LNCAP (cell line): ENCODE measurements at regions not wholly inside any gene's neighbourhood (a gene's known extent, or its start where the extent isn't known, plus 50 kb on each side); places are given as distances from the start of the nearest gene placed in this dataset.

Experiments used
- CTCF ChIP-seq: fragments of 450-650 bp; IDR thresholded peaks from 2 replicates; pipeline ENCODE4 v1.5.1; 2017; ENCODE audit warnings: mild to moderate bottlenecking

DNA sequence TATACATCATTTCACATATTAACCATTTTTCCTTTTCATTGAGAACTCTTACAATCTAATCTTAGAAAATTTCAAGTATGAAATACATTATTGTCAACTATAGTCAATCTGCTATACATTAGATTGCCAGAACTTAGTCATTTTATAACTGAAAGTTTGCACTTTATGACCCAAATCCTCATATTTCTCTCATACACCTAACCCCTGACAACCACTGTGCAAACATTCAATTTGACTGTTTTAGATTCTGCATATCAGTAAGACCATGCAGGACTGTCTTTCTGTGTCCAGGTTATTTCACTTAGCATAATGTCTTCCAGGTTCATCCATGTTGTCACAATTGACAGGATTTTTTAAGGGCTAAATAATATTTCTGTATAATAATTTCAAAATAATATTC is 1299.0 kb upstream of the B3GALT2 start:
- no peak for TF ChIP-seq CTCF

- TF ChIP-seq CTCF, result no peak
These were observed 1292.3 kb upstream of the B3GALT2 start for GRCh38 chr1:194478731-194479130.

GRCh38 chr1:194477908-194478307 is 1291.5 kb upstream of the B3GALT2 start:
- no peak for TF ChIP-seq CTCF

DNA sequence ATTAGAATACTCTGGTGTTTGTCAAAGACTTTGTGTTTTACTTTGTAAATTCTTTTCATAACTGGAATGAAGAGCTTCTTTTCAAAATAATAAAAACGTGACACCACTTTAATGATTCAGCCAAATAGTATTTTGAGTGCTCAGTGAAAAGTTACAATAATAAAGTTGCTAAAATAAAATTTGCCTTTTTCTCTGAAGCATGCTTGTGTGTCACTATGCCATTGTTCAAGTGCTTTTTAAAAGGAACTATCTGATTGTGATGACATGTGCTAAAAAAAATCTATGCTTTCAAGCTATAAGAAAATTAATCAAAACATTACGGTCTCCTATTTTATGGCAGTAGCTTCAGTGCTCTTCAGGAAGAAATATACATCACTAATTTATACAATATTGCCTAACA is 1290.5 kb upstream of the B3GALT2 start:
- no peak for TF ChIP-seq CTCF

DNA sequence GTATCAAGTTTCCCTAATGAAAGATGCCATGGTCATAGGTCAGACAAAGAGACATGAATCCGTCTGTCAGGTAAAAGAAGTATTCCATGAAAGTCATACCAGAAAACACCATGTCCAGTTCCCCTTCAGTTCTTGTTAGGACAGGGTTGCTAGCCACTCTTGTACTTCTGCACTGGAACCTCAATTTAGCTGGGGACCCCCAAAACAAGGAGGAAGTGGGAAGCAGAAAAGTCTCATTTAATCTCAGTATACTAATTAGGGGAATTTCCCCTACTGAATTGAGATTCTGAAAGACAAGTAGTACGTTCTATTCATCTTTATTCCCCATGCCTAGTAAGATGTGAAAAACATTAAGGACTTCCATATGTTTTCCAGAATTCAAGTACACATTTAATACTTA is 1289.9 kb upstream of the B3GALT2 start:
- TF ChIP-seq CTCF, result no peak

GRCh38 chr1:194474701-194475100 is 1288.3 kb upstream of the B3GALT2 start:
- TF ChIP-seq CTCF, result no peak

DNA sequence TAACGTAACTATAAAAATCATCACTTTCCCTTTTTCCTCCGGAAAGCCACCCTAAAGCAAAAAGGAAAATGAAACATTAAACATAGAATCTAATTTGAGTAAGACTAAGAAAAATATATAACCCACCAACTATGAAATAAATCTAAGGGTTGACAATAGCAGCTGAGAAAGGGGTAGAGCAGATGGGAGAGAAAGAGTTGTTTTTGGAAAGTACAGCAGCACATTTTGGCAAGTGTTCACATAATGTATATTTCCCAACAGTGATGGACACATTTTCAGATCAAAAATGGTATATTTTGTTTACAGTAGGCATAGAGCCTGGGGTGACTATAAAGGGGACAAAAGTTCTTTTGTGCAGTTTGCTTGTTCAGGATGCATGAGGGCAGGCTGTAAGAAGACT is 1287.4 kb upstream of the B3GALT2 start:
- no peak for TF ChIP-seq CTCF

DNA sequence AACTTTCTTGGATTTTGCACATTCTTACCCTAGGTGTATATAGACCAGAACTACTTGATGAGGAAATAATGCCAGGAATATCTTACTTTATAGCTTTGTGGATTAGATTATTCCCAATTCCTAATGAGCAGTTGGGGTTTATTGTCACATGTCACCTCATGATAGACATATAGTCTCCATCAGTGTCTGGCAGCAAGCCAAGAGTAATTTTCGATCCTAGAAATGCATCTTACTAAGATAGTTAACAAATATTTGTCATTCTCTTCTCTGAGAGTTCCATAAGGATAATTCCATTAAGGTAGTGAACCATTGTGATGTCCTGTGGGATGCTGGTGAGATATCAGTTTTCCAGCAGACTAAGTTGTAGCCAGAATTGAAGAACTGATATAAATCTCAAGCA is 1282.9 kb upstream of the B3GALT2 start:
- TF ChIP-seq CTCF, result no peak
